ENCODE measurements at regions not wholly inside any gene's neighbourhood (a gene's known extent, or its start where the extent isn't known, plus 50 kb on each side); places are given as distances from the start of the nearest gene placed in this dataset.

DNA sequence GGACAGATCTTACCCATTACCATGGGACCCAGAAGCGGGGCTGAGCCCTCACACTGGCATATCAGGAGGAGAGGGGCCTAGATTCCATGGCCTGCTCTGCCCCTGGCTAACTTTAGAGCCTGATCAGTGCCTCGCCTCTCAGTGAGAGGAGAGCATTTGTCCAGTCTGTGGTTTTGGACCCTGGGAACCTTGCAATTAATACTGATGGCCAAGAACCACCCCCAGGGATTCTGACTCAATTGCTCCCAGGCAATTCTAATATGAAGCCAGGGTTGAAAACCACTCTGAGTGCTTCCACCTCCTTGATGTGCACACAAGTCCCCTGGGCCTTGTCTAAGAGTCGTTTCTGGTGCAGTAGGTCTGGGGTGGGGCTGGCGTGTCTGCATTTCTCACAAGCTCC lies 67.7 kb downstream of the CALM1 start (continued):
- TF ChIP-seq TAF1 (IDR thresholded peaks at IDR 0.05; ENCODE audit: low read depth, low read length) = no peak
- no peak for TF ChIP-seq POLR2AphosphoS5 (IDR thresholded peaks at IDR 0.05; ENCODE audit: low read depth, low read length)
- TF ChIP-seq SRF (IDR thresholded peaks at IDR 0.05; ENCODE audit: low read depth, low read length) = no peak
- no peak for TF ChIP-seq SAP30 (IDR thresholded peaks at IDR 0.05; ENCODE audit: insufficient read depth, insufficient replicate concordance, low read length)
- TF ChIP-seq FOSL1 (IDR thresholded peaks at IDR 0.05; ENCODE audit: insufficient read depth, low read depth, low read length) = no peak
- no peak for TF ChIP-seq SP2 (IDR thresholded peaks at IDR 0.05; ENCODE audit: low read length)
- TF ChIP-seq BACH1 (IDR thresholded peaks at IDR 0.05; ENCODE audit: low read length) = no peak
